GM19468 (cell line): ENCODE measurements at regions not wholly inside any gene's neighbourhood (a gene's known extent, or its start where the extent isn't known, plus 50 kb on each side); places are given as distances from the start of the nearest gene placed in this dataset.
"Not testable (repeated sequence)": the region's sequence is repeated elsewhere in the genome, so short reads cannot be mapped to it uniquely, and the experiment has no call there.

ENCODE experiments used
- ATAC-seq: cut with Tn5 transposase; IDR thresholded peaks from one replicate; pipeline ENCODE4 v1.9.1; 2021; ENCODE audit warnings: mild to moderate bottlenecking, moderate library complexity, moderate number of reproducible peaks; ENCODE audit not compliant: unreplicated experiment; ENCODE audit errors: extremely low read depth

DNA sequence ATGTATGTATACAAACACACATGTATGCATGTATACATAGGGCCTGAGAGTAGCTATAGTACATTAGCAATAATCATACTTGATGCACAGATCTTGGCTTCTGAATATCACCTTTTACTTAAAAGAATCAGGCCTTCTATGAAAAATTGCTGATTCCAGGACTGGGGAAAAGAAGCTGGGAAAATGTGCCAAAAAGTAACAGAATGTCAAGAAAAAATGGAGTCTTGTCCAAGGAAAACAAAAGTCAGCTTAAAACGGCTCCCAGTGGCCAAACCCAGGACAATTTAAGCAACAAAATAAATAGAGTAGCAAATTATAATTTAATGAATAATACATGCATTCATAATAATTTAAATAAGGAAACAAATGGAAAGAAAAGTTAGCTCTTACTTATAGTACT, 2104.9 kb downstream of the PCDH9 start:
- no peak for ATAC-seq

GRCh38 chr13:65112531-65112941, 2117.6 kb downstream of the PCDH9 start:
- no peak for ATAC-seq

- no peak for ATAC-seq
These were observed 2118.0 kb downstream of the PCDH9 start for GRCh38 chr13:65112123-65112522.

- ATAC-seq = no peak
These were observed 2118.9 kb downstream of the PCDH9 start for GRCh38 chr13:65111223-65111622.

DNA sequence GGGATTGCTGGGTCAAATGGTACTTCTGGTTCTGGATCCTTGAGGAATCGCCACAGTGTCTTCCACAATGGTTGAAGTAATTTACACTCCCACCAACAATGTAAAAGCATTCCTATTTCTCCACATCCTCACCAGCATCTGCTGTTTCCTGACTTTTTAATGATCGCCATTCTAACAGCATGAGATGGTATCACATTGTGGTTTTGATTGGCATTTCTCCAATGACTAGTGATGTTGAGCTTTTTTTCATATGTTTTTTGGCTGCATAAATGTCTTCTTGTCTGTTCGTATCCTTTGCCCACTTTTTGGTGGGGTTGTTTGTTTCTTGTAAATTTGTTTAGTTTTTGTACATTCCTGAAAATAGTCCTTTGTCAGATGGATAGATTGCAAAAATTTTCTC, 2125.7 kb downstream of the PCDH9 start:
- not testable (repeated sequence) for ATAC-seq

DNA sequence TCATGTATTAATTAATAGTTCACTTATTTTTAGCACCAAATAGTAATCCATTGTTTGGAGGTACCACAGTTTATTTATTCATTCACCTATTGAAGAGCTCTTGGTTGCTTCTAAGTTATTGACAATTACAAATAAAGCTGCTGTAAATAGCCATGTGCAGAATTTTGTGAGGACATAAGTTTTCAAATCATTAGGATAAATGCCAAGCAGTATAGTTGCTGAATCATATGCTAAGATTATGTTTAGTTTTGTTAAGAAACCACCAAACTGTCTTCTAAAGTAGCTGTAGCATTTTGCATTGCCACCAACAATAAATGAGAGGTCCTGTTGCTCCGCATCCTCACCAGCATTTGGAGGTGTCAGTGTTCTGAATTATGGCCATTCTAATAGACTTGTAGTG, 2126.8 kb downstream of the PCDH9 start:
- ATAC-seq = no peak

- no peak for ATAC-seq
These were observed 2134.7 kb downstream of the PCDH9 start for GRCh38 chr13:65095161-65096082.

- no peak for ATAC-seq
These were observed 2136.8 kb downstream of the PCDH9 start for GRCh38 chr13:65093357-65093756.

GRCh38 chr13:65091031-65091430, 2139.1 kb downstream of the PCDH9 start:
- no peak for ATAC-seq

DNA sequence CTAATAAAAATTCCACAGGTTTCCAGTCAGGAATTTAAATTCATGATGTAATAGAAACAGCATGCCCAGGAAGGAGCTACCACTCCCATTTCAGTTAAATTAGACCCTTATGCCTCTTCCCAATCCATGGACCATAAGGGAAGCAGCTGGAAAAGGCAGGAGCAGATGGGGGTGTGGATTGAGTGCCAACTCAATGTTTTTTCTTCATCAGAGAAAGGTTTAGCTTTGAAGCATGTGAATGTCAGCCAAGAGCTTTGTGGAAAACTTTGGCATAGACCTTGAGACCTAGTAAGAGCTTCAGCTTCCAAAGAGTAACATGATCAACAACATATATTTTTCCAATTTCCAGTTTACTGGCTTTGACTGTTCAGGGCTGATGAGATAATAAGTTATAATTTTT, 2139.9 kb downstream of the PCDH9 start:
- ATAC-seq = no peak

GRCh38 chr13:65088906-65089305, 2141.2 kb downstream of the PCDH9 start:
- ATAC-seq = no peak

DNA sequence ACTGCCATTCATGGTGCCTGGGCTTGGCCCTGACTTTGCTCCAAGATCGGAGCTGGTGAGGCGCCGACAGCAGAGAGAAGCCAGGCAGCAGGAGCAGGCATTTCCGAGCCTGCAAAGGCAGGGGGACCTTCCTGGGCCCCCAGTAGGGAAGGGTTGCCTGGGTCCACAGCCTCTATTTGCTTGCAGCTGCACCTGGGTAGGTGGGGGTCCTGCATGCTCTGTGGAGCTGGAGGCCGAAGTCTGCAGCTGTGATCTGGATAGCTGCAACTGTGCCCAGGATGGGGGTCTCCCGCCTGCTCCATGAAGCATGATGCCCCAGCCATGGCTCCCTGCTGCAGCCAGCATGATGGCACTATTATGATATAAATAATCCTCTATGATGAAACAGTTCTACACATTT, 2144.2 kb downstream of the PCDH9 start:
- ATAC-seq = no peak

DNA sequence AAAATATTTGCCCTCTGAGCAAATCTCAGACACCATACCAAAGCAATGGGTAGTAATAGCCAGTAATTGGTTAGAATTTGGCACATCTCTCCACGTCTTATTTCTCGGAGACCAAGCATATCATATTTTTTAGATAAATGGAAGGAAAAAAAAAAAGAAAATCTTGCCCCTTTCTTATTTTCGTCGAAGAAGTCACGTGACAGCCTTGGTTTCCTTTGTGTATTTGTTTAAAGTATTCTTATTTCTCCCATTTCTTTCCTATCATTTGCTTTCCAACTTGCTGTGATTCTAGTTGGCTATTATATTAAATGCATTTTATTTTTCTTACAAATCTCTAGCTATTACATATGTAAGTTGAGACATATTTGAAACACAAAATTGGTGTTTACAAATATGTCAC, 2155.9 kb downstream of the PCDH9 start:
- ATAC-seq = no peak

- no peak for ATAC-seq
These were observed 2165.2 kb downstream of the PCDH9 start for GRCh38 chr13:65064967-65065366.

GRCh38 chr13:65063753-65064152, 2166.4 kb downstream of the PCDH9 start:
- no peak for ATAC-seq

- ATAC-seq = no peak
These were observed 2172.2 kb downstream of the PCDH9 start for GRCh38 chr13:65057986-65058385.

DNA sequence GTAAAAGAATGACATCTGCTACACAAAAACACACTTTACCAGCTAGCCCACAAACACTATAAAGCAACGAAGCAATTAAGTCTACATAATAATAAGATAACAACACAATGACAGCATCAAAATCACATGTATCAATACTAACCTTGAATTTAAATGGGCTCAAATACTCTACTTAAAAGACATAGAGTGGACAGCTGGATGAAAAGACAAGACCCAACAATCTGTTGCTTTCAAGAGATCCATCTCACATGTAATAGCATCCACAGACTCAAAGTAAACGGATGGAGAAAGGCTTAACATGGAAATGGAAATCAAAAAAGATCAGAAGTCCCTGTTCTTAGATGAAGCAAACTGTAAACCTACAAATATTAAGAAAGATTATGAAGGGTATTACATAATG, 2175.9 kb downstream of the PCDH9 start:
- no peak for ATAC-seq

DNA sequence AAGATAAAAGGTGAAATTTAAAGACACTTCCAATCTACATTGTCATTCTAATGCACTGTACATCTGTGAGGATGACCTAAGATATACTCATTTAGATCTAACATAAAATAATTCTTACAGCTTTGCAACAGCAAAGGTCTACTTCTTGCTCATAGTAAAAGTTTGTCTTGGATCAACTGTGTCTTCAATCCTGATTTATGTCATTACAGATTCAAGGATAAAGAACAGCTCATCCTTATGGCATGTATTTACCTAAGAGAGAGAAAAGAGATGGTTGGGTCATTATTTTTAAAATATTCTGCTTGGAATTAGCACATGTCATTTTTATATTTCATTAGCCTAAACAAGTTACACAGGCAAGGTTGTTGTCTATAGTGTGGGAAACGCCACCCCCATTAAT, 2193.1 kb downstream of the PCDH9 start:
- ATAC-seq = no peak

- no peak for ATAC-seq
These were observed 2194.8 kb downstream of the PCDH9 start for GRCh38 chr13:65035302-65035701.

GRCh38 chr13:65034266-65034665, 2195.9 kb downstream of the PCDH9 start:
- no peak for ATAC-seq

DNA sequence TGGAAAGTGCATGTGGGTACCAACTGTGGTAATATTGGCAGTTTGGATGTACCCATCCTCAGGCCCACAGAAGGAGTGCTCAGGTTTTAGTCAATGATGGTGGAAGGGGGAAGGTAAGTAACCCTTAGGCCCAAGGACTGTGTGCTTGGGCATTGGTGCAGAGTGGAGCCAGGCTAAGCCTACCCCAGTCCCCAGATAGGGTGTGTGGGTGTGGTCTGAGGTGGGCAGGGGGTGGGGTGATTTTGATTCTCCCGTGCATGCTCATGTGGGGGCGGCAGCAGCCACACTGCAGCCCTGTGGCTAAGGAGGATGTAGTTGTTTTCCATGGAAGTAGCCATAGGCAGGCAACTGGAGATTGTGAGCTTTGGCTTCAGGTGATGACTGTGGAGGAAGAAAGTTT, 2197.3 kb downstream of the PCDH9 start:
- ATAC-seq = no peak

- no peak for ATAC-seq
These were observed 2202.0 kb downstream of the PCDH9 start for GRCh38 chr13:65028101-65028500.
